ENCODE measurements at regions not wholly inside any gene's neighbourhood (a gene's known extent, or its start where the extent isn't known, plus 50 kb on each side); places are given as distances from the start of the nearest gene placed in this dataset.

GRCh38 chr3:177522051-177522450 is 324.8 kb upstream of the TBL1XR1 start:
- TF ChIP-seq EP300 (IDR thresholded peaks at IDR 0.05) (no peak), POLR2AphosphoS5 (IDR thresholded peaks at IDR 0.05) (no peak)
